ENCODE measurements at regions not wholly inside any gene's neighbourhood (a gene's known extent, or its start where the extent isn't known, plus 50 kb on each side); places are given as distances from the start of the nearest gene placed in this dataset.
"Not testable (repeated sequence)": the region's sequence is repeated elsewhere in the genome, so short reads cannot be mapped to it uniquely, and the experiment has no call there.

DNA sequence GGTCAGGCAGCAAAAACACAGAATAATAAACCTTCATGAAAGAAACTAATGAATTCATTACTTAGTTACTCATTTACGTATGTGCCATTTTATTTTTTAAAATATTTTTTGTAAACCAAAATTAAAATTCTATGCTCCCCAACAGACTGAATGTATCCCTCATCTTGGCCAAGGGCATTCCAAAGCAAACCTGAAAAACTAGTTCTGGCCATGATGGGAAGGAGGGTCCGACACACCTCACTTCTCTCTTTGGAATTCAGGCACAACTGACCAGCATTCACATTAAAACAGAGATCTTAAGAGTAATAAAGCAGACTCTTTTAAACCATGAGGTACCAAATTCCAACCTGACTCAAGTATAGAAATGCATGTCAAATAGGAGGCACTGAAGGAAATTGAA is 1576.9 kb upstream of the SPRY2 start:
- Histone ChIP-seq H3K9me3 (replicated peaks) (no peaks in the 10 kb centered on the region), H3K27ac (no peak overlapping the region), H3K4me3 (no peak overlapping the region), H3K4me1 (replicated peaks) (no peaks in the 10 kb centered on the region), H3K36me3 (no peaks in the 10 kb centered on the region), H3K27me3 (replicated peaks) (no peaks in the 10 kb centered on the region)
- no peak for DNase-seq (ENCODE audit: low read depth in 1 of 2, low spot score in 2 of 2)

DNA sequence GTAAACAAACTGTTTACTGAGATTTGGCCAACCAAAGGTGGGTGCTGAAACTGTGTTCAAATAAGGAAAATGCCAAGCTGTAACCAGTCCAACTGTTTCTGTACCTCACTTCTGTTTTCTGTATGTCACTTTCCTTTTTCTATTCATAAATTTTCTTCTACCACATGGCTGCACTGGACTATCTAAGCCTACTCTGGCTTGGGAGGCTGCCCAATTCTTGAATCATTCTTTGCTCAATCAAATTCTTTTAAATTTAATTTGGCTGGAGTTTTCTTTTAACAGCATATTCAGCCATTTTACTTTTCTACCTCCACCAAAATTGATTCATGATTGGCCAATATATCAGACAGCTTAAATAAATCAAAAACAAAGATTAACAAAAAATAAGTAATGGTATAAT is 1575.5 kb upstream of the SPRY2 start:
- no peak for DNase-seq (ENCODE audit: low read depth in 1 of 2, low spot score in 2 of 2)
- Histone ChIP-seq H3K4me3 (no peak overlapping the region), H3K9me3 (replicated peaks) (no peaks in the 10 kb centered on the region; the same call in 1 of the 2 replicates), H3K27me3 (replicated peaks) (no peaks in the 10 kb centered on the region), H3K4me1 (replicated peaks) (no peaks in the 10 kb centered on the region), H3K27ac (no peak overlapping the region), H3K36me3 (no peaks in the 10 kb centered on the region)

DNA sequence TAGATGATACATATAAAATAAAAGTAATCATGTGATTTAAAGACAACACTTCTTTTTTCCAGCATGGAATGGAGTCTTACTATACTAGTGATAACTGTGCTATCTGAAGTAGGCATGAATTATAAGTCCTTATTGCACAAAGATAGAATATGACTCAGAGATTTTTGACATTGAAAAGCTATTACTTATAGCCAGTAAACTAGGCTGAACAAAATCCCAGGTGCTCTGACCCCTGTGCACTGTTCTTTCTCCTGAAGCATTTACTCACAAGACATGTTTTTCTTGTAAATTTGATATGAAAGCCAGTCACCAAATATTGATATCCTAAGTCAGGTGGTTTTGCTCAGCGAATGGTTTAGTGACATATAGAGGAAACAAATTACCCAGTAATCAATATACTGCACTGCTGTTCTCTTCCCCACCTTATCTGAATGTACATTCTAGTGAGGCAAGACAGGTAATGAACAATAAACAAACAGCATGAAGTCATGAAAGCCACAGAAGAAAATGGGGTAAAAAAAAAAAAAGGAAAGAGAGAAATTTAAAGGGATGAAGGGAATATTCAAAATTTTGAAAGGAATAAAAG is 1567.0 kb upstream of the SPRY2 start:
- Histone ChIP-seq H3K9me3 (replicated peaks) (no peaks in the 10 kb centered on the region; the same call in 1 of the 2 replicates), H3K4me1 (replicated peaks) (no peaks in the 10 kb centered on the region), H3K36me3 (no peaks in the 10 kb centered on the region), H3K4me3 (no peak overlapping the region), H3K27ac (no peak overlapping the region), H3K27me3 (replicated peaks) (no peaks in the 10 kb centered on the region)
- no peak for DNase-seq (ENCODE audit: low read depth in 1 of 2, low spot score in 2 of 2)

DNA sequence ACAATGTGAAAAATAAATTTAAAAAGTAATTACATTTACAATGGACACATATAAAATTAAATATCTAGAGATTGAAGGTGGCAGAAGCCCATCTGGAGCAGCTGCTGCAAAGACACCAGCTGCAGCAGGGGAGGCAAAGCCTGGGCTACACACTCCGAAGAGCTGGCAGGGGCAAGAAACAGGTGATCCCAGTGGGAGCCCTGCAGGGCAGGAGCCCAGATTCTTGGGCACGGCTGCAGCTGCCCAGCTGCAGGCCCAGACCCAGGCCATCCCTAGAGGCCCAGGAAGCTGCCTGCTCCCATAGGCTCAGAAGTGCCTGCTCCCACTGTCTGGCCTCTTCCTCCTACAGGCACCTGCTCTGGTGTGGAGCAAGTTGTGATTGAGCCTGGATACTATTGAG is 1547.9 kb upstream of the SPRY2 start:
- H3K9me3 ChIP-seq (replicated peaks), result peaks cover 11% of the 10 kb centered on the region
- no peaks in the 10 kb centered on the region for H3K36me3 ChIP-seq
- H3K27ac ChIP-seq, result no peak overlapping the region
- no peak overlapping the region for H3K4me3 ChIP-seq
- H3K27me3 ChIP-seq (replicated peaks), result no peaks in the 10 kb centered on the region
- H3K4me1 ChIP-seq (replicated peaks), result no peaks in the 10 kb centered on the region
- DNase-seq (ENCODE audit: low read depth in 1 of 2, low spot score in 2 of 2), result no peak

DNA sequence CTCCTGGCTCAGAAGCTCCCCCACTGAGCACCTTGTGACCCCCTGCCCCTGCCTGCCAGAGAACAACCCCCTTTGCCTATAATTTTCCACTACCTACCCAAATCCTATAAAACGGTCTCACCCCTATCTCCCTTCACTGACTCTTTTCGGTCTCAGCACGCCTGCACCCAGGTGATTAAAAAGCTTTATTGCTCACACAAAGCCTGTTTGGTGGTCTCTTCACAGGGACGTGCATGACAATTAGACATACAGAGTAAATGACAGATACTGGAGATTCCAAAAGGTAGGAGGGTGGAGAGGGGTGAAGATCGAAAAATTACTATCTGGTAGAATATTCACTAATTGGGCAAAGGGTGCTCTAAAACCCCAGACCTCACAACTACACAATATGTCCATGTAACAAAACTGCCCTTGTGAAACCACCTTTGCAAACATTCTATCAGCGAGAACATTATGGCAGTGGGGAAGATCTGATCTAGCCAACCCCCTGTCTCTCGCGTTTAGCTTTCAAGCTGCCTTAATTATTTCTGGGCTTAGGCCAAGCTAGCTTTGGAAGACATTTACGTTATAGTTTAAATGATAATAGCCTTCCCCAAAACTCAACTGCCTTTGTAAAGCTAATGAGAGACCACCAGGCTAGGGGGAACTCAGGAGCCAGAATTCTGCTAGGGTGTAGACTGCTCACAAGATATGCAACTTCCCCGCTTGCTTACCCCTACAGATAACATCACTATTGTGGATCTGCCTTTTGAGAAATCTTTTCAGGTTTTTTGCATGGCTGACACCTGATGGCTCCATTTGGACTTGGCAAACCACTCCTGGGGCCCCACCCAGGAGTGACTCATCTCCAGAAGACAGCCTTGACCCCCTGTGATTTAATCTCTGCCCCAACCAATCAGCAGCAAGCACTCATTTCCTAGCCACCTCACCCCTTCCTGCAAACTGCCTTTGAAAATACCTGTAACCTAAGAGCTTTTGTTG is 1534.0 kb upstream of the SPRY2 start:
- H3K27ac ChIP-seq, result no peak overlapping the region
- no peaks in the 10 kb centered on the region for H3K27me3 ChIP-seq (replicated peaks)
- H3K4me1 ChIP-seq (replicated peaks), result no peaks in the 10 kb centered on the region
- peaks cover 8% of the 10 kb centered on the region; the same call in 1 of the 2 replicates for H3K9me3 ChIP-seq (replicated peaks)
- H3K4me3 ChIP-seq, result no peak overlapping the region
- no peak for DNase-seq (ENCODE audit: low read depth in 1 of 2, low spot score in 2 of 2)
- no peaks in the 10 kb centered on the region for H3K36me3 ChIP-seq

DNA sequence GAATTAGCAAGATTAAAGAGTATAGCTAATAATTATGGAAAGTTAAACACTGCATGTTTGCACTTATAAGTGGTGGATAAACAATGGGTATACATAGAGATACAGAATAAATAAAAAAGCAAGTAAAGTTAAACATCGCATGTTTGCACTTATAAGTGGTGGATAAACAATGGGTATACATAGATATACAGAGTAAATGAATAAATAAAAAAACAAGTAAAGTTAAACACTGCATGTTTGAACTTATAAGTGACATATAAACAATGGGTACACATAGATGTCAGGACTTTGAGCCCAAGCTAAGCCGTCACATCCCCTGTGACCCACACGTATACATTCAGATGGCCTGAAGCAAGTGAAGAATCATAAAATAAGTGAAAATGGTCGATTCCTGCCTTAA is 1533.3 kb upstream of the SPRY2 start:
- Histone ChIP-seq H3K4me3 (no peak overlapping the region), H3K4me1 (replicated peaks) (no peaks in the 10 kb centered on the region), H3K27ac (no peak overlapping the region), H3K36me3 (no peaks in the 10 kb centered on the region), H3K27me3 (replicated peaks) (no peaks in the 10 kb centered on the region), H3K9me3 (replicated peaks) (peaks cover 8% of the 10 kb centered on the region; the same call in 1 of the 2 replicates)
- no peak for DNase-seq (ENCODE audit: low read depth in 1 of 2, low spot score in 2 of 2)

DNA sequence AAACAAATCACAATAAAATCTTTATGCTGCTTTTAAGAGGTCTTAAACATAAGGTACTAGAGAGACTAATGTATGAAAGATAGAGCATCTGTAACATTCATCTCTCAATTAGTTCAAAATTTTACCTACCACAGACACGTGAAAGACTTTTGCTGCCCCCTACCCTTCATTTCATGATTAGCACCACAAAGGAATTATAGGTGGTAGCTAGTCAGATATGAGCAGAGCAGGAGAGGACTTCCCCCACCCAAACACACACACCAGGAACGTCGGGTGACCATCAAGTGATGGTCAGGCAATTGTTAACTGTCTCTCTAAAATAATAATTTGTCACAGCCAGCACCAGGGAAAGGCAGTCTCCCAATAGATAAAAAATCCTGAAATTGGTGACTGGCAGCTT is 1531.7 kb upstream of the SPRY2 start:
- Histone ChIP-seq H3K27ac (no peak overlapping the region), H3K4me3 (no peak overlapping the region), H3K4me1 (replicated peaks) (no peaks in the 10 kb centered on the region), H3K9me3 (replicated peaks) (peaks cover 8% of the 10 kb centered on the region; the same call in 1 of the 2 replicates), H3K36me3 (no peaks in the 10 kb centered on the region), H3K27me3 (replicated peaks) (no peaks in the 10 kb centered on the region)
- no peak for DNase-seq (ENCODE audit: low read depth in 1 of 2, low spot score in 2 of 2)

DNA sequence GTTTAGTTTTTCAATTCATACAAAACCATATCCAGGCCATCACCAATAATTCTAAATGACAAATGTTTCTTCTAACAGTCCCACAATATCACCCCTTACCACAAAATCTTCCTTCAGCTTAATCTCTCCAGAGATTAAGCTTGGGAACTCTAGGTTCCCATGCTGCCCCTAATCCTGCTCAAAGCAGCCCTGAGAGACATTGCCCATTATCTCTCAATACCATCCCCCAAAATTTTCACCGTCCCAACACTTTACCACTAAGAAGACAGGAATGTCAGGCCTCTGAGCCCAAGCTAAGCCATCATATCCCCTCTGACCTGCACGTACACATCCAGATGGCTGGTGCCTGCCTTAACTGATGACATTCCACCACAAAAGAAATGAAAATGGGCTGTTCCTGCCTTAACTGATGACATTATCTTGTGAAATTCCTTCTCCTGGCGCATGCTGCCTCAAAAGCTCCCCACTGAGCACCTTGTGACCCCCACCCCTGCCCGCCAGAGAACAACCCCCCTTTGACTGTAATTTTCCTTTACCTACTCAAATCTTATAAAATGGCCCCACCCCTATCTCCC is 1530.9 kb upstream of the SPRY2 start:
- not testable (repeated sequence) for H3K27ac ChIP-seq; H3K9me3 ChIP-seq (replicated peaks); DNase-seq (ENCODE audit: low read depth in 1 of 2, low spot score in 2 of 2); H3K4me3 ChIP-seq; H3K27me3 ChIP-seq (replicated peaks); H3K4me1 ChIP-seq (replicated peaks); H3K36me3 ChIP-seq

DNA sequence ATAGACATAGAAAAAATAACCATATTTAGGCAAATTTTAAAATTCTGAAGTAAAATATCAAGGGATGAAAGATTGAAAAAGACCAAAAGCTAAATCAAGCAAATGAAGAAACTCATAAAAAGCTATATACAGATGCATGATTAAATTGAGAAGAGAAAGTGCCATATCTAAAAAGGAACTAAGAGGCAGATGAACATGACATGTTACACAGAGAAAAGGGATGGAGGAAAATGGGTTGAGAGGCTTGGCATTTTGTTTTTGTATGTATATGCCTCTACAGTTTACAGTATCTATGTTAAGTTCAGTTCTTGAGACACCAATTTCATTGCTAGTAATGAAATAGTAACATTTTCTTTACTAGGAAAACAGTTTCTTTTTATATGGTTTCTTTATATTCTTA is 1507.4 kb upstream of the SPRY2 start:
- Histone ChIP-seq H3K27ac (no peak overlapping the region), H3K36me3 (no peaks in the 10 kb centered on the region), H3K4me1 (replicated peaks) (no peaks in the 10 kb centered on the region), H3K4me3 (no peak overlapping the region), H3K9me3 (replicated peaks) (0 out of 2 replicates have a peak, but pooled peaks cover 3% of the 10 kb centered on the region), H3K27me3 (replicated peaks) (peaks cover 6% of the 10 kb centered on the region; the same call in 1 of the 2 replicates)
- no peak for DNase-seq (ENCODE audit: low read depth in 1 of 2, low spot score in 2 of 2)

DNA sequence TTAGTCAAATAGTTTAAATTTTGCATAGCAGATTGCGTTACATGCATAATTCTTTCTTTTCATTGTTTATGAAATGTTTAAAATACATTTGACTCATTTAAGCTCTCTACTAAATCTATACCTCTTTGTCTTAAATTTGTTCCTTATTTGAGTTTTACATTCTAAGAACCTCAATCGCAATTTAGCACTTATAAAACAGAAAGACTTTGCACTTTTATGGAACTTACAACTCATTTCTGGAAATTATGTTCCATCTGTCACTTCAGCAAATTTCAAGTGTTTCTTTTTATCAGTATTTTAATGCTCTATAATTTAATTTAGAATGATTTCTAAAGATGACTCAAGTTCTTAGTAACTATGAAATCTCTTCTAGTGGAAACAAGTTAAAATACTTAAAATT is 1505.8 kb upstream of the SPRY2 start:
- Histone ChIP-seq H3K4me3 (no peak overlapping the region), H3K4me1 (replicated peaks) (no peaks in the 10 kb centered on the region), H3K36me3 (no peaks in the 10 kb centered on the region), H3K27ac (no peak overlapping the region), H3K27me3 (replicated peaks) (peaks cover 6% of the 10 kb centered on the region; the same call in 1 of the 2 replicates), H3K9me3 (replicated peaks) (0 out of 2 replicates have a peak, but pooled peaks cover 3% of the 10 kb centered on the region)
- no peak for DNase-seq (ENCODE audit: low read depth in 1 of 2, low spot score in 2 of 2)

DNA sequence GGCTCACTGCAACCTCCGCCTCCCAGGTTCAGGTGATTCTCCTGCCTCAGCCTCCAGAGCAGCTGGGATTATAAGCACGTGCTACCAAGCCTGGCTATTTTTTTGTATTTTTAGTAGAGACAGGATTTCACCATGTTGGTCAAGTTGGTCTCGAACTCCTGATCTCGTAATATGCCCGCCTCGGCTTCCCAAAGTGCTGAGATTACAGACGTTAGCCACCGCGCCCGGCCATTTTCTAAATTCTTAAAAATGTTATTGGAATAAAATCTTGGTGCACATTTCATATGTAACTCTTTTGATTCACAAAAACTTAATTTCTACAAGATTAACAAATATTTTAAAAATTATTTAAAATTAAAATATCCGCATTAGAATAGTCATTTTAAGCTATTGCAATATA is 1480.3 kb upstream of the SPRY2 start:
- no peaks in the 10 kb centered on the region for H3K27me3 ChIP-seq (replicated peaks)
- H3K4me3 ChIP-seq, result no peak overlapping the region
- H3K9me3 ChIP-seq (replicated peaks), result 0 out of 2 replicates have a peak, but pooled peaks cover 8% of the 10 kb centered on the region
- no peak for DNase-seq (ENCODE audit: low read depth in 1 of 2, low spot score in 2 of 2)
- no peak overlapping the region for H3K27ac ChIP-seq
- H3K36me3 ChIP-seq, result no peaks in the 10 kb centered on the region
- H3K4me1 ChIP-seq (replicated peaks), result no peaks in the 10 kb centered on the region

DNA sequence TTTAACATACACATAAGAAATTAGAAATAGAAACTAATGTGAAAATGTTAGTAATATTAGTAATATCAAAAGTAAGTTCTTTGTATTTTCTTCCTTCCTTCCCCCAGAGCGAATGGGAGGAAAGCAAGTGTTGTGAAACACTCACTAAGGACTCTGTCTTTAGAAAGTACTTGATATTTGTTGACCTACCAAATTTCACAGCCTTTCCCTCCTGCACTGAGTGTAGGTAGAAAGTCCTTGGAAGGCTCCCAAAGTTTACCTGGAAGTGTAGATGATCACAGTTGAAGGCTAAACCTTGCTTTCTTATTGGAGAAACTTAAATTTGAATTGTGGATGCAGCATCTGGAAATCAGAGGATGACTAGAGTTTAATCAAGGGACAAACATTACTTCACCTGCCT is 1459.5 kb upstream of the SPRY2 start:
- H3K36me3 ChIP-seq, result no peaks in the 10 kb centered on the region
- no peaks in the 10 kb centered on the region for H3K4me1 ChIP-seq (replicated peaks)
- H3K27me3 ChIP-seq (replicated peaks), result no peaks in the 10 kb centered on the region
- no peak overlapping the region for H3K27ac ChIP-seq
- no peak overlapping the region for H3K4me3 ChIP-seq
- no peak for DNase-seq (ENCODE audit: low read depth in 1 of 2, low spot score in 2 of 2)
- no peaks in the 10 kb centered on the region; the same call in 1 of the 2 replicates for H3K9me3 ChIP-seq (replicated peaks)

DNA sequence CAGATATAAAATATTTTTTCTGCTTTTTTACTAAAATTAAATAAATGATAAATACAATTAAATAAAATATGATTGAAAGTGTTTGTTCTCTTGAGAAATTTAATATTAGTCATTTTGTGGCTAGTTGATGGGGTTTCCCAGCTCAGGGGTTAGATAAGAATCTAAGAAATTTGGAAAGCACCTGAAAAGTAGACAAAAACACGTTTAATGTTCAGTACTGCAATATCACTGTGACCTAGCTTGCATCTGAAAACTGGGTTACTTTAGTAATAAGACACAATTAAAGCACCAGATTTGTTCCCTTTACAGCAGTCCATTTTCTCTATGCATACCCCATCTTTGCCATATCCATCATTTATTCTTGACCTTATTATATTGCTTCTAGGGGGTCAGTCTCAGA is 1454.8 kb upstream of the SPRY2 start:
- Histone ChIP-seq H3K4me3 (no peak overlapping the region), H3K27me3 (replicated peaks) (no peaks in the 10 kb centered on the region), H3K9me3 (replicated peaks) (no peaks in the 10 kb centered on the region; the same call in 1 of the 2 replicates), H3K27ac (no peak overlapping the region), H3K36me3 (no peaks in the 10 kb centered on the region), H3K4me1 (replicated peaks) (no peaks in the 10 kb centered on the region)
- DNase-seq (ENCODE audit: low read depth in 1 of 2, low spot score in 2 of 2), result no peak

DNA sequence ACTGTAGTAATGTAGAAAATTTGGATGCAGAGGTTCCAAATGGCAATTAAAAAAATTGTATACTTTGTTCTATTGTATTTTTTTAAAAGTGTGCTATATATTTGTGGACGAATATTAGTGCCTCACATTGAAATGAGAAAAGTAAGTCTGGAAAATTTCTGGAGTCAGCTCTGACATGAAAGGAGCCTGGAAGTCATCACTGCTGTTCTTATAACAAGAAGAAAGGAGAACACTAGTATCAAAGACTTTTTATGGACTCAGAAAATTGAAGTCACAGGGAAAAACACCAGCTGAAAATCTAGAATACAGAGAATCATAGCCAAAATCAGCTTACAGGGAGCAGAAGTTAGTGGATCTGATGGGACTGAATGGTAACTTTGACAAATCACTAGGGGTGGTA is 1450.7 kb upstream of the SPRY2 start:
- no peak overlapping the region for H3K4me3 ChIP-seq
- no peak overlapping the region for H3K27ac ChIP-seq
- H3K27me3 ChIP-seq (replicated peaks), result no peaks in the 10 kb centered on the region
- DNase-seq (ENCODE audit: low read depth in 1 of 2, low spot score in 2 of 2), result no peak
- H3K4me1 ChIP-seq (replicated peaks), result no peaks in the 10 kb centered on the region
- peaks cover 3% of the 10 kb centered on the region; the same call in 1 of the 2 replicates for H3K9me3 ChIP-seq (replicated peaks)
- no peaks in the 10 kb centered on the region for H3K36me3 ChIP-seq
